Tibial artery (tissue), 4 donors: ENCODE measurements at regions not wholly inside any gene's neighbourhood (a gene's known extent, or its start where the extent isn't known, plus 50 kb on each side); places are given as distances from the start of the nearest gene placed in this dataset.

Source experiments
- DNase-seq, 2 donors: peaks; one replicate each; pipeline ENCODE4 v3.0.0-alpha.2; 2019
- H3K27ac ChIP-seq, 2 donors: fragments of 200-600 bp; sonication (generic) in 1 of 2; 1 replicate in 1 of 2; 2 replicates in 1 of 2; pipeline ENCODE4 v1.5.1; 2018 to 2019; ENCODE audit warnings: mild to moderate bottlenecking in 1 of 2
- H3K27me3 ChIP-seq, 2 donors: fragments of 200-600 bp; sonication (generic) in 1 of 2; one replicate each; pipeline versions ENCODE4 v1.5.1 to v1.6.0; 2016 to 2019
- H3K36me3 ChIP-seq, 3 donors: fragments of 200-600 bp; sonication (generic) in 2 of 3; one replicate each; pipeline ENCODE4 v1.5.1; 2016 to 2019; ENCODE audit warnings: mild to moderate bottlenecking in 2 of 3
- H3K4me1 ChIP-seq, 4 donors: fragments of 200-600 bp; sonication (generic) in 2 of 4; 1 replicate in 3 of 4; 2 replicates in 1 of 4; pipeline ENCODE4 v1.5.1; 2016 to 2019
- H3K4me3 ChIP-seq, 2 donors: fragments of 200-600 bp; sonication (generic) in 1 of 2; 1 replicate in 1 of 2; 2 replicates in 1 of 2; pipeline ENCODE4 v1.5.1; 2018 to 2019; ENCODE audit warnings: mild to moderate bottlenecking in 2 of 2
- H3K9me3 ChIP-seq, 3 donors: fragments of 200-600 bp; sonication (generic) in 1 of 3; one replicate each; pipeline ENCODE4 v1.5.1; 2016 to 2019
- CTCF ChIP-seq, 2 experiments: fragments of 200-600 bp in 1 of 2; fragments of 450-650 bp in 1 of 2; IDR thresholded peaks; one replicate each; pipeline ENCODE4 v1.5.1; 2017 to 2019; ENCODE audit warnings: antibody characterized with exemption in 2 of 2, mild to moderate bottlenecking in 1 of 2, moderate library complexity in 1 of 2
- intact Hi-C: fragments of 100-400 bp; cut with DNase I; formaldehyde crosslinking; loops from one replicate; pipeline ENCODE4 v1.15.0; 2023; ENCODE audit warnings: low total_unique reads

DNA sequence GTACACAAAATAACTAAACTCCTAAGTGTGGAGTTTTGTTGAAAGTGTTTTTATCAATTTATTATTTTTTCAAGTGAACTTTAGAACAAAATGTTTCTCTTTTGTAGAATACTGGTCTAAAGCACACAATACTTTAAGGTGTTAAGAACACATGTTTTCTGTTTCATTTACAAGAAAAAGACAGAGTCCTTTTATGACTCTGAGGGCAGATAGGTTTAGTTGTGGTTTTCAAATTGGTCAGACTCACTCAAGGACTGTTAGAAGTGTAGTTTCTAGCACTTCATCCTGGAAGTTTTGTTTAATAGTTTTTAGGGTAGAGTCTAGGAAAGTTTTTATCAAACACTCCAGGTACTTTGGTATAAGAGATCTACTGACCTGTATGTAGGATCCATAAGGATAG lies 376.5 kb downstream of the LRRIQ3 start:
- Histone ChIP-seq H3K27ac (no peak overlapping the region), H3K36me3 (no peaks in the 10 kb centered on the region), H3K4me1 (no peaks in the 10 kb centered on the region), H3K9me3 (peaks cover 0 to 4% (median 0%) of the 10 kb centered on the region in 3 donors), H3K4me3 (no peak overlapping the region), H3K27me3 (no peaks in the 10 kb centered on the region)
- intact Hi-C loops: no loop called here
- no peak for DNase-seq
- TF ChIP-seq CTCF (IDR thresholded peaks at IDR 0.05): no peak

DNA sequence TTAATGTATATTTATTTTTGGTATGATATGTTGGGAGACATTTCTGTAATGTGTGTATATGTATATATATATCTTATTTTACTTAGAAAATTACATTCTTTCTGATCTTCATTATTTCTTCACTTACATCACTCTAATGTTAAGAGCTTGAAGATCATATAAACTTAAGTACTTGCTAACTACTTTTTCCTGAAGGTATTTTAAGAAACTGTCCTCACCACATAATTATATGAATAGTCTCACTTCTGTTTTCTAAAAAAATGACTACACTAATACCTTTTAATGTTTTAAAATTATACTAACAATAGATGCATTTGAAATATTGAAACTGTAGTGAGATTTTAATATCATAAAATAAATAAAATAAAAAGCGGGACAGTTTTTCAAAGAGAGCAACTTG lies 377.1 kb downstream of the LRRIQ3 start:
- no peaks in the 10 kb centered on the region for H3K4me1 ChIP-seq
- no peak overlapping the region for H3K27ac ChIP-seq
- no peaks in the 10 kb centered on the region for H3K27me3 ChIP-seq
- intact Hi-C loops: no loop called here
- H3K36me3 ChIP-seq: no peaks in the 10 kb centered on the region
- TF ChIP-seq CTCF (IDR thresholded peaks at IDR 0.05): no peak
- no peak overlapping the region for H3K4me3 ChIP-seq
- peaks cover 0 to 4% (median 0%) of the 10 kb centered on the region in 3 donors for H3K9me3 ChIP-seq
- no peak for DNase-seq

DNA sequence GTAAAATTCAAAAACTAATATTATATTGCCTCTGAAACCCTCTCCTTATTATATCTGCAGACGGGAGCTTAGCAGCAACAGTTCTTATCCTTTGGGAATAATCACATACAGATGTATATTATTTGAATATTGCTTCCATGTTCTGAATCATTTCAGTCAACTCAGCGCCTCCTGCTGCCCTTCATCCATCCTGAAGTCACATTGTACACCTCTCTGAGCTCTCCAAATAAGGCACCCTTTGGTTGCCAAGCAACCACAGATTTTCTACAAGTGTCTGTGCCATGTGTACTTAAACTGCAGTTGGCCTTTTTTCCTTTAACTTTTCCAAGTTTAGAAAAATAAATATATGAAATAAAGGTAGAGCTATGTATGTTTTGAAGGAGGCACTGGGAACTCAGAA lies 384.3 kb downstream of the LRRIQ3 start:
- Histone ChIP-seq H3K36me3 (no peaks in the 10 kb centered on the region), H3K4me3 (no peak overlapping the region), H3K27ac (no peak overlapping the region), H3K27me3 (no peaks in the 10 kb centered on the region), H3K4me1 (peaks cover 0 to 9% (median 0%) of the 10 kb centered on the region in 4 donors), H3K9me3 (peaks cover 0 to 4% (median 0%) of the 10 kb centered on the region in 3 donors)
- DNase-seq: no peak
- TF ChIP-seq CTCF (IDR thresholded peaks at IDR 0.05): no peak
- intact Hi-C loops: no loop called here

DNA sequence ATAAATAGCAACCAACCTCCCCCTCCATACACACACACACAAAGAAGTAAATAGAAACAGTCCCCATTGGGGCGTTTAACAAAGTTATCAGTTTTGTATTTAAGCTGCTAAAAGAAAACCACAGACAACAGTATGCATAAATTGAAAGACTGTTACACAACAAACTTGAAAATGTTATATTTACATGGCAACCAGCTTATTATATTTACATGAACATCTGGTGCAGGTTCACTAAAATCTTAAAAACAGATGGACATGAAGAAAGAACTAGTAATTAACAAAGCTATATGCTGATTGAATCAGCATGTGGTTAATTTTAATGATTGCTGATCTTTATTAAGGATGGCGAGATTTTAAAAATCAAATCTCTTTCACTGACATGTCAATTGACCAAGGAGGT lies 384.7 kb downstream of the LRRIQ3 start:
- Histone ChIP-seq H3K4me3 (no peak overlapping the region), H3K27me3 (no peaks in the 10 kb centered on the region), H3K4me1 (peaks cover 0 to 9% (median 0%) of the 10 kb centered on the region in 4 donors), H3K9me3 (peaks cover 0 to 4% (median 0%) of the 10 kb centered on the region in 3 donors), H3K36me3 (no peaks in the 10 kb centered on the region), H3K27ac (no peak overlapping the region)
- intact Hi-C loops: no loop called here
- no peak for TF ChIP-seq CTCF (IDR thresholded peaks at IDR 0.05)
- no peak for DNase-seq

DNA sequence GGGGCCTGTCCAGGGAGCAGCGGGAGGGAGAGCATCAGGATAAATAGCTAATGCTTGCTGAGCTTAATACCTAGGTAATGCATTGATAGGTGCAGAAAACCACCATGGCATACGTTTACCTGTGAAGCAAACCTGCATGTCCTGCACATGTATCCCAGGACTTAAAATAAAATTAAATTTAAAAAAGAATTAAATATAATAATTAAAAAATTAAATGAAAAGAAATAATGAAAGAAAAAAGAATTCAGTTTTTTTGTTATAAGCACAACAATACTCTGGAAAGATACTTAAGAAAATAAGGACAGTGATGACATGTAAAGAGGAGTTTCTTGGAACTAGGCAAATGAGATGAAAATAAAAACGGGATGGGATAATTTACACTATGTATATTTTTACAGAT lies 386.2 kb downstream of the LRRIQ3 start:
- no peak for DNase-seq
- no peak for TF ChIP-seq CTCF (IDR thresholded peaks at IDR 0.05)
- intact Hi-C loops: no loop called here
- H3K4me1 ChIP-seq: peaks cover 0 to 9% (median 0%) of the 10 kb centered on the region in 4 donors
- H3K27me3 ChIP-seq: no peaks in the 10 kb centered on the region
- H3K27ac ChIP-seq: no peak overlapping the region
- H3K9me3 ChIP-seq: peaks cover 0 to 2% (median 0%) of the 10 kb centered on the region in 3 donors
- no peak overlapping the region for H3K4me3 ChIP-seq
- no peaks in the 10 kb centered on the region for H3K36me3 ChIP-seq

- no peaks in the 10 kb centered on the region for H3K9me3 ChIP-seq
- H3K4me3 ChIP-seq: no peak overlapping the region
- DNase-seq: no peak
- no peaks in the 10 kb centered on the region for H3K36me3 ChIP-seq
- TF ChIP-seq CTCF (IDR thresholded peaks at IDR 0.05): no peak
- peaks cover 0 to 8% (median 0%) of the 10 kb centered on the region in 4 donors for H3K4me1 ChIP-seq
- no peaks in the 10 kb centered on the region for H3K27me3 ChIP-seq
- no peak overlapping the region for H3K27ac ChIP-seq
- intact Hi-C loops: loop anchor here (5.0 kb wide), 1 partner anchor 842 kb away; no protein-coding TSS in a partner anchor
Observed at GRCh38 chr1:73804935-73805334, 393.0 kb downstream of the LRRIQ3 start.
